ENCODE measurements at regions not wholly inside any gene's neighbourhood (a gene's known extent, or its start where the extent isn't known, plus 50 kb on each side); places are given as distances from the start of the nearest gene placed in this dataset.

DNA sequence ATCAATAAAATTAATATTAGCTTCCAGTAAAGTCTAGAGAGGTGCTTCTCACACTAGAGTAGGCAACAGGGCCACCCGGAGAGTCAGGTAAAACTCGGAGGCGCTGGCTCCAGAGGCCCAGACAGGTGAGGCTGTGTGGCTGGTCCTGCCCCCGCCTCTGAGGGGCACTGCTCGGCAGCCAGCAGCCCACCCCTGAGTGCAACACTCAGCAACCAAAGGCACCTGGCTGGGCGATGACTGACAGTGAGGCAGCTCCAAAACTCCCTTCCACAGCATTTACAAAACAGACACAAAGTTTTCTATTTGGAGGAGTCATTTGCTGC lies 138.8 kb upstream of the ID2 start:
- H2AFZ ChIP-seq (ENCODE audit: low read length): peak overlapping the region; percentile 73
- H3K27ac ChIP-seq (ENCODE audit: low read length): peak overlapping the region; percentile 90
- no peaks in the 10 kb centered on the region for H3K9me3 ChIP-seq (replicated peaks; ENCODE audit: insufficient read depth, low read length)
- peak overlapping the region; percentile 25 for H3K4me3 ChIP-seq (ENCODE audit: low read length)
- TF ChIP-seq EZH2 (optimal IDR thresholded peaks at IDR 0.05; ENCODE audit: low read depth, low read length) (no peak), EZH2phosphoT487 (IDR thresholded peaks at IDR 0.05; ENCODE audit: low read length) (no peak)
- TF ChIP-seq, protein P1, sequence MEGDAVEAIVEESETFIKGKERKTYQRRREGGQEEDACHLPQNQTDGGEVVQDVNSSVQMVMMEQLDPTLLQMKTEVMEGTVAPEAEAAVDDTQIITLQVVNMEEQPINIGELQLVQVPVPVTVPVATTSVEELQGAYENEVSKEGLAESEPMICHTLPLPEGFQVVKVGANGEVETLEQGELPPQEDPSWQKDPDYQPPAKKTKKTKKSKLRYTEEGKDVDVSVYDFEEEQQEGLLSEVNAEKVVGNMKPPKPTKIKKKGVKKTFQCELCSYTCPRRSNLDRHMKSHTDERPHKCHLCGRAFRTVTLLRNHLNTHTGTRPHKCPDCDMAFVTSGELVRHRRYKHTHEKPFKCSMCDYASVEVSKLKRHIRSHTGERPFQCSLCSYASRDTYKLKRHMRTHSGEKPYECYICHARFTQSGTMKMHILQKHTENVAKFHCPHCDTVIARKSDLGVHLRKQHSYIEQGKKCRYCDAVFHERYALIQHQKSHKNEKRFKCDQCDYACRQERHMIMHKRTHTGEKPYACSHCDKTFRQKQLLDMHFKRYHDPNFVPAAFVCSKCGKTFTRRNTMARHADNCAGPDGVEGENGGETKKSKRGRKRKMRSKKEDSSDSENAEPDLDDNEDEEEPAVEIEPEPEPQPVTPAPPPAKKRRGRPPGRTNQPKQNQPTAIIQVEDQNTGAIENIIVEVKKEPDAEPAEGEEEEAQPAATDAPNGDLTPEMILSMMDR (IDR thresholded peaks at IDR 0.05; ENCODE audit: low read length): no peak; the same call in 1 of the 2 replicates
- H3K36me3 ChIP-seq (replicated peaks; ENCODE audit: insufficient read depth, low read length): no peaks in the 10 kb centered on the region
- H3K79me2 ChIP-seq (ENCODE audit: low read length): no peaks in the 10 kb centered on the region
- H3K9ac ChIP-seq (ENCODE audit: low read length): peak overlapping the region; percentile 72
- no peaks in the 10 kb centered on the region for H3K9me2 ChIP-seq (replicated peaks; ENCODE audit: insufficient read depth, low read length)
- H4K20me1 ChIP-seq (ENCODE audit: insufficient read depth, low read length): no peaks in the 10 kb centered on the region
- no peaks in the 10 kb centered on the region for H3K27me3 ChIP-seq (replicated peaks; ENCODE audit: insufficient read depth, low read length)
- H3K4me2 ChIP-seq (ENCODE audit: low read depth, low read length): peak overlapping the region; percentile 59
- peak; percentile 55 for DNase-seq
- H3F3A ChIP-seq (ENCODE audit: insufficient read depth, low read length): peaks cover 22% of the 10 kb centered on the region
- peaks cover 39% of the 10 kb centered on the region for H3K4me1 ChIP-seq (ENCODE audit: low read length)

GRCh38 chr2:8543383-8544170 lies 138.3 kb upstream of the ID2 start:
- Histone ChIP-seq H3K4me2 (ENCODE audit: low read depth, low read length) (peak overlapping the region; percentile 59), H3F3A (ENCODE audit: insufficient read depth, low read length) (peaks cover 22% of the 10 kb centered on the region), H3K27ac (ENCODE audit: low read length) (peak overlapping the region; percentile 90), H3K79me2 (ENCODE audit: low read length) (no peaks in the 10 kb centered on the region), H3K9ac (ENCODE audit: low read length) (peak overlapping the region; percentile 72), H3K36me3 (replicated peaks; ENCODE audit: insufficient read depth, low read length) (no peaks in the 10 kb centered on the region), H3K9me2 (replicated peaks; ENCODE audit: insufficient read depth, low read length) (no peaks in the 10 kb centered on the region), H4K20me1 (ENCODE audit: insufficient read depth, low read length) (no peaks in the 10 kb centered on the region), H3K9me3 (replicated peaks; ENCODE audit: insufficient read depth, low read length) (no peaks in the 10 kb centered on the region), H3K4me1 (ENCODE audit: low read length) (peaks cover 39% of the 10 kb centered on the region), H2AFZ (ENCODE audit: low read length) (peak overlapping the region; percentile 73), H3K4me3 (ENCODE audit: low read length) (peak overlapping the region; percentile 25), H3K27me3 (replicated peaks; ENCODE audit: insufficient read depth, low read length) (no peaks in the 10 kb centered on the region)
- TF ChIP-seq EZH2phosphoT487 (IDR thresholded peaks at IDR 0.05; ENCODE audit: low read length) (no peak), EZH2 (optimal IDR thresholded peaks at IDR 0.05; ENCODE audit: low read depth, low read length) (no peak)
- TF ChIP-seq, protein P1 (IDR thresholded peaks at IDR 0.05; ENCODE audit: low read length): no peak
- DNase-seq: peak; percentile 95

GRCh38 chr2:8544171-8544785 lies 137.6 kb upstream of the ID2 start:
- H3K4me1 ChIP-seq (ENCODE audit: low read length): peaks cover 39% of the 10 kb centered on the region
- DNase-seq: no peak
- H3F3A ChIP-seq (ENCODE audit: insufficient read depth, low read length): peaks cover 22% of the 10 kb centered on the region
- no peaks in the 10 kb centered on the region for H4K20me1 ChIP-seq (ENCODE audit: insufficient read depth, low read length)
- peak overlapping the region; percentile 72 for H3K9ac ChIP-seq (ENCODE audit: low read length)
- H2AFZ ChIP-seq (ENCODE audit: low read length): peak overlapping the region; percentile 73
- TF ChIP-seq, protein P1 (IDR thresholded peaks at IDR 0.05; ENCODE audit: low read length): no peak
- TF ChIP-seq EZH2phosphoT487 (IDR thresholded peaks at IDR 0.05; ENCODE audit: low read length) (no peak), EZH2 (optimal IDR thresholded peaks at IDR 0.05; ENCODE audit: low read depth, low read length) (no peak)
- H3K27me3 ChIP-seq (replicated peaks; ENCODE audit: insufficient read depth, low read length): no peaks in the 10 kb centered on the region
- H3K4me3 ChIP-seq (ENCODE audit: low read length): 0 out of 2 replicates have a peak overlapping the region, but pooled peaks have one; percentile 25
- no peaks in the 10 kb centered on the region for H3K36me3 ChIP-seq (replicated peaks; ENCODE audit: insufficient read depth, low read length)
- H3K9me3 ChIP-seq (replicated peaks; ENCODE audit: insufficient read depth, low read length): no peaks in the 10 kb centered on the region
- H3K27ac ChIP-seq (ENCODE audit: low read length): peak overlapping the region; percentile 90
- peak overlapping the region; percentile 59 for H3K4me2 ChIP-seq (ENCODE audit: low read depth, low read length)
- H3K9me2 ChIP-seq (replicated peaks; ENCODE audit: insufficient read depth, low read length): no peaks in the 10 kb centered on the region
- no peaks in the 10 kb centered on the region for H3K79me2 ChIP-seq (ENCODE audit: low read length)
